HG02840 (cell line): ENCODE measurements at regions not wholly inside any gene's neighbourhood (a gene's known extent, or its start where the extent isn't known, plus 50 kb on each side); places are given as distances from the start of the nearest gene placed in this dataset.

Source experiments
- ATAC-seq: cut with Tn5 transposase; IDR thresholded peaks from one replicate; pipeline ENCODE4 v1.9.1; 2021; ENCODE audit warnings: mild to moderate bottlenecking, moderate library complexity, moderate number of reproducible peaks; ENCODE audit not compliant: unreplicated experiment, low FRiP score

DNA sequence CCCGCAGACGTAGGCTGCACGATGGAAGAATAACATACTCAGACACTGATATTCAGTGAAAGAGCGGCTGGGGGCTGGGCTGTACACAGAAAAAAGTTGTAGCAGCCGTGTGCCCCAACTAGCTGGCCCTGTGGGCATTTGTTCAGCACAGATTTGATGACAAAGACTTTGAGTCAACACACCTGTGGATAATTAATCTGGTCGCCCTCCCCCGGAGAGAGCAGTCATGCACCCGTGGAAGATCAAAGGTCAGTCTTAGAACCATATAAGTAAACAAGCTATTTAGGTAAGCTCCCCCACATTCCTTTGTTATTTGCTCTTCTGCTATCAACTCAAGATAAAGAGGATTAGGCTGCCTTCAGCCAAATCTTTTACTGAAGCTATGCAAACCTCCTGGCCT is 148.4 kb upstream of the HMCN1 start:
- no peak for ATAC-seq

DNA sequence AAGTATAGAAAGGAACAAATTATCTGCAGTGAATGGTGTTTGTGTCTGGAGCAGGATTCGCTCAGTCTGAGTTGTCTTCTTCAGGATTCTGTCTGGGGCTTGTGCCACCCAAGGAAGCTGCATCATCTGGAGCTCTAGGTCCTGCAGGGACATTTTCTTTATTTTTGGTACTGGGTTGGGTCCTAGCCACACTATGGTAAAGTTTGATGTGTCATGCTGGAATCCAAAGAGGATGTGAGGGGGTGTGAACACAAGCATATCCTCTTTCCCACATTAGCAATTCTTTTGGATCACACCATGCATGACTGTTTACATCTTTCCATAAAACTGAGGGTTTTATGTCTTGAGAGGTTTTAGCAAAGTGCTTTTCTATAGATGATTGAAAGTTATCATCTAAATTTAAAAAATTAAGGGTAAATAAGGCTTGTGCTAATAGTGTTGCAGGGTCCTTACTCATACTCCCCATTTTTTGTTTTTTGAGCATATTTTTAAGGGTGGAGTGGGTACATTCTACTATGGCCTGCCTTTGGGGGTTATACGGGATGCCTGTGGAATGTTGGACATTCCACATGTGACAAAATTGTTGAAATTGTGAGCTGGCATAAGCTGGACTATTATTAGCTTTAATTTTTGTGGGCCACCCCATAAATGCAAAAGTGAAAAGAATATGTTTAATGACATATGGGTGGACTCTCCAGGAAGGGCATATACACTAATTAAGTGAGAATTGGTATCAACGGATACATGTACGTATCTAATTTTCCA is 152.0 kb upstream of the HMCN1 start:
- ATAC-seq: no peak

- ATAC-seq: no peak
These were observed 153.2 kb upstream of the HMCN1 start for GRCh38 chr1:185581020-185581419.

DNA sequence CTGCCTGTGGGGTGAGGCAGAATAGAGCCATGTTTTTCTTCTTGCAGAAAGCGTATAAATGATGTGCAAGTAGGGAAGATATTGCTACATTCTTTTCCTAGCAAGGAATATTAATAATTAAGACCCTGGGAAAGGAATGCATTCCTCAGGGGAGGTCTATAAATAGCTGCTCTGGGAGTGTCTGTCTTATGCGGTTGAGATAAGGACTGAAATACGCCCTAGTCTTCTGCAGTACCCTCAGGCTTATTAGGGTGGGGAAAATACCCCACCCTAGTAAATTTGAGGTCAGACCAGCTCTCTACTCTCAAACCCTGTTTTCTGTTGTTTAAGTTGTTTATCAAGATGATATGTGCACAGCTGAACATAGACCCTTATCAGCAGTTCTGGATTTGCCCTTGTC is 155.9 kb upstream of the HMCN1 start:
- no peak for ATAC-seq

DNA sequence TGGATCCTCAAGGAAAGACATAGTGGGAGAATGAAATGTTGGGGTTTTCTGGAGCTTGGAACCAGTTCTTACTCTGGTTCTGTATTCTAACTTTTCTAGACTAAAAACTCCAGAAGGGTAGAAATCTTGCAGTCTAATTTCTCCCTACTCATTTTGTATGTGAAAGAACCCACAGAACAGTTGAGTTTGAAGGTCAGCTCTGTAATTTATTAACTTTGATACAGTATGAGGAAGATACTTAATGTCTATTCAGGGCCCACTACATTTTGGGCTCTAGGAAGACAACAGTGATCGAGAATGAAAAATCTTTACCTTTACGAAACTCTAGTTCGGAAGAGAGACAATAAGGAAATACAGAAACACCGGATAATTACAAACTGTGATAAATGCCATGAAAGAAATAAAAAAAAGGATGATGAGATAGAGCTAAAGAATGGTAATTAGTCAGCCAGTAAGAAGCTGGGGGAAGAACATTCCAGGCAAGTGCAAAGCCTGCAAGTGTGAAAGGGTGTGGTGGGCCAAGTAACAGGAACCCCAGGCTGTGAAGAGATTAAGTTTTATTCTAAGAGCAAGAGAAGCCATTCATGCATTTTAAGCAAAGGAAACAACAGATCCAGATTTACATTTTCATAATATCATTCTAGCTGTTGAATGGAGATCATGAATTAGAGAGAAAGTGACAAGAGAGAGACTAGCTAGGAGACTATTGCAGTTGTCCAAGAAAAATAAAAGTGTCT is 159.9 kb upstream of the HMCN1 start:
- ATAC-seq: no peak

DNA sequence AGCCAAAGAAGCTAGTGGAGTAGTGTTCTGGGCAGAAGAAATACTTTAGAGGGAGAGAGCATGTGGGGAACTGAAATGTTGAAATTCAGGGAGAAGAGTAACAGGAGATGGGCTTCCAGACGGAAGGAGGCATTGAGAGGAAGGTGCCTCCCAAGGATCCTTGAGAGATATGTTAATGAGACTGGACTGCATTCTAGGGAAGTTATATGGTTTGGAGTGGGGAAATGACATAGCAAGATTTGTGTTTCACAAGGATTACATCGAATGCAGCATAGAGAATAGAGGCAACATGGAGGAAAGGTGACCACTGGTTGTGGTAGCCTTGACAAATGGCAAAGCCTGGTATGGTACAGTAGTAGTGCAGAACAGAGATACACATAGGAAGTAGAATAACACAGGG is 160.5 kb upstream of the HMCN1 start:
- ATAC-seq: no peak

DNA sequence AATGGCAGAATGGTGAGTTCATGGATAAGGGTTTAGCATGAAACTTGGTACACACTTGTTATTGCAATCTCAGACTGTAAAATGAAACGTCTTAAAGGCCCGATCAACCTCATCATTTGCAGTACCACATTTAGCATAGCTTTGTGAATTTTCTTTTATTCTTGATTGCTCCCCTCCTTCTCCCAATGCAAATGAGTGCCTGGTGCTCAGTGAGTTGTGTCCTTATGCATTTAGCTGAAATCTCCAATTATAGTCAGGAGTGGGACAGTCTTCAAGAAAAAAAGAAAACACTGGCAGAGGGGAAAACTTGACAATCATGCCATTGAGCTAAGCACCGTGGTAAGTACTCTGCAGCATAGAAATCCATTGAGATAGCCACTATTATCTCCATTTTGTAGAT is 161.0 kb upstream of the HMCN1 start:
- ATAC-seq: no peak

GRCh38 chr1:185570962-185571361 is 163.2 kb upstream of the HMCN1 start:
- ATAC-seq: no peak

DNA sequence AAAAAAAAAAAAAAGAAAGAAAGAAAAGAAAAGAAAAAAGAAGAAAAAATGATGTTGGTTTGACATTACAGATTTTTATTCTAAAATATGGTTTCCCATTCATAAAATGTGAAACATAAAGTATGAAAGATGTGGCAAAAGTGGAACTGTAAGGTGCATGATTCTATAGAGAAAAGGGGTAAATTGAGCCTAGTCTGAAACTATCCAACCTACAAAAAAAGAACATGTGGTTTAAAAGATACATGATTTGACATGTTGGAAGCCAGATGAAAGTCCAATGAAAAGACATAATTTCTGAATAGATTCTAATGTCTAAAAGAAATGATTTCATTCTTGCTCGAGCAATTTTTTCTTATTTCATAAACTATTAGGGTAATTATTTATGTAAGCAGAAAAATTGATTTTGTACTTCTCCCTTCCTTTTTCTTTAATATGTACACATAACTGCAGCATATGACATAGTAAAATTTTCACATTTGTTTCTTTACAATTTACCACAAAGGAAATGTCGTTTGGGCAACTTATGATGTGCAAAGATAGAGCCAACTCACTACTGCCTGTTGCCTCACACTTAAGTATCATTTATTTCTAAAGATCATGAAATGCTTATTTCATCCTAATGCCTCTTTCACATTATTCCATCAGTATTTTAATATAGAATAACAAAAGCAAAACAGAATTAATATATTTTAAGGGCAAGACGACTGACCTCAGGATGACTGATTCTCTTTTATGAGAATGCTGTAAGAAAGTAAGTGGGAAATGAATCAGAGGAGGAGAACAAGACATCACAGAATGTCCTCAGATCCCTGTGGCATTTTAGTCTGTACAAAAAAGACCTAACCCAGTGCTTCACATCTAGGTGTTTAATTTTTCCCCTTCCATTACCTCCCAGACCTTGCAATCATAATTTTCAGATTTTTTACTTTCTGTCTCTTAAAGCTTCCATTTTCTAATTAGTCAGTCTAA is 165.8 kb upstream of the HMCN1 start:
- no peak for ATAC-seq

GRCh38 chr1:185567440-185567839 is 166.8 kb upstream of the HMCN1 start:
- no peak for ATAC-seq

DNA sequence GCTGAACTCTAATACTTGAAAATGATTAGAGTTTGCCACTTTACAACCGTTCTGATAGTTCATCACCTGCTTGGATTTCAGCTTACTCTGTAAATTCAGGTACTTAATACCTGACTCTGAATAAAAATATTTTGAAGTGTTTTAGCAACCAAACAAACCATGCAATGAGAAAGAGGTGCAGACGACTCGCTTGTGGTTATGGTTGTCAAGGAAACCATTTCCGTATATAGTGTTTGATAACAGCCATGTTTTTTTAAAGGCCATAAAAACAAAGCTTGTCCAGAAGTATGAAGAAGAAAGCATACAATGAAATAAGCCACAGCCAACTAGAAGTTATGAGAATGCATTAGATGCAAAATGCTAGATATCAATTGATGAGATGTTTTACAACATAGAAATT is 167.2 kb upstream of the HMCN1 start:
- ATAC-seq: no peak

GRCh38 chr1:185565302-185565701 is 168.9 kb upstream of the HMCN1 start:
- ATAC-seq: no peak

DNA sequence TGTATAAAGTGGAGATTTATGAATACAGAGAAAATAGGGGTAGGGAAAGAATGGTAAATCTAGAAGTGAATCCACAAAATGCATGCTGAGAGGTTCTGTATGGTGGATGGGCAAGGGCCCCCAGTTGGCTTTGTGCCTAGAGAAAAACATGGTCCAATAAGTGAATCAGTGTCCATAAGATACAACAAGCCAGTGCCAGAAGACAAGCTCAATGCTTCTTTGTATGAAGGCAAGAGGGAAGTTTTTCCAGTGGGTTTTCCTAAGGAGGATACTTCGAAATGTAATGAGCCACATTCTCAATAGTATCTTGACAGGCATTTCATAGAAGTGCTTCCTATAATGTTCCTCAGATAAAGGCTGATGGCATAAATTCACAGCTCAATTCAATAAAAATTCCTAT is 169.4 kb upstream of the HMCN1 start:
- no peak for ATAC-seq

DNA sequence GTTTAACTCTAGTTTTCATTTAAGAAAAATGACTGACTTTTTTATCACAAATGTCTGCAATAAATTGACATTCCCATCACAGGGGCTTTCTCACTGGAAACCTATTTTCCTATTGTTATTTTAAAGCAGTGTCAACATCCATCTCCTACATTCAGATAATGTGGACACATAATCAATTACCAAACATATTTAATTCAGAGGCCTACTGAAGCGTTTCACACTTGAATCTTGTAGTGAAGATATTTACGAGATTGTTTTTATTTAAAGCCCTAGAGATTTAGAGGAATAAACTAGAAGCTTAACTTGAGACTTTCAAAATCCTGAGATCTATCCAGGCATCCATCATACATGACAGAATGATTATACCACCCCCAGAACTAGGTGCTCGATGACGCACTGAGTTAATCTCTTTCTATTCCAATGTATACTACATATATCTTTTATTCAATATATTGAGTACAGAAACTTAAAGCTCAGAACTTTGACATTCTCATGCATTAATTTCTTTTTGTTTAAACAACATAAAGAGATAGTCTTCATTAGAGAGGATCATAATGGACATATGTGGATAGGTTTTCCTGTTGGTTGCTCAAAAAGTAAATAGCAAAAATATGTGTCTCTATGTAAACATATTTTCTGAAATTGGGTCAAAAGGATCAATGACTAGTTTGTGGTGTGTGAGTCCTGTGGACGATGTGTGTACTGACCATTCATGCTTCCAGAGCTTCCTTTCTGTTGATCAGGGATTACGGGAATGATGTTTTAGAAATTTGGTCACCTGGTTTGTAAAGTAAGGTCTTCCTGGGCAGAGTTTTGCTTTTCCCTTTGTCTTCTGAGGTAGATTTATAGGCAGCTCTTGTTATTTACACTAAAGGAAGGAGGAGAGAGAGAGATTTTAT is 171.5 kb upstream of the HMCN1 start:
- ATAC-seq: no peak

- no peak for ATAC-seq
These were observed 172.6 kb upstream of the HMCN1 start for GRCh38 chr1:185561629-185562028.

DNA sequence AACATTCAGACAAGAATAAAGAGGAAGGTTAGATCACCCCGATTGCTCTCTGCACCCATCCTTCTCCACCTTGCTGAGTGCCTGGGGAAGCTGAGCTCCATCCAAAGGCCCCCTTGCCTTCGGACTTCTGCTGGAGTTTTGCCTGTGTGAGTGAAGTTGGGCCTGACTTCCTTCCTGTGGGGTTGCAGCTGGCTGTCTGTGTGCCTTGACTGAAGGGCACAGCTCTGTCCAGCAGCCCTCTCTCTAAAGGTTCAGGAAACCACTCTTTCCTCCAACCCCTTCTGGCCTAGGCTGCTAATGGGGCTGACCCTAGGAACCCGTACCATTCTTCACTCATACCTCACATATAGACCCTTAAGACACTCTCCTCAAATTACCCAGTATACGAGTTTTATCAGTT is 173.4 kb upstream of the HMCN1 start:
- ATAC-seq: no peak

DNA sequence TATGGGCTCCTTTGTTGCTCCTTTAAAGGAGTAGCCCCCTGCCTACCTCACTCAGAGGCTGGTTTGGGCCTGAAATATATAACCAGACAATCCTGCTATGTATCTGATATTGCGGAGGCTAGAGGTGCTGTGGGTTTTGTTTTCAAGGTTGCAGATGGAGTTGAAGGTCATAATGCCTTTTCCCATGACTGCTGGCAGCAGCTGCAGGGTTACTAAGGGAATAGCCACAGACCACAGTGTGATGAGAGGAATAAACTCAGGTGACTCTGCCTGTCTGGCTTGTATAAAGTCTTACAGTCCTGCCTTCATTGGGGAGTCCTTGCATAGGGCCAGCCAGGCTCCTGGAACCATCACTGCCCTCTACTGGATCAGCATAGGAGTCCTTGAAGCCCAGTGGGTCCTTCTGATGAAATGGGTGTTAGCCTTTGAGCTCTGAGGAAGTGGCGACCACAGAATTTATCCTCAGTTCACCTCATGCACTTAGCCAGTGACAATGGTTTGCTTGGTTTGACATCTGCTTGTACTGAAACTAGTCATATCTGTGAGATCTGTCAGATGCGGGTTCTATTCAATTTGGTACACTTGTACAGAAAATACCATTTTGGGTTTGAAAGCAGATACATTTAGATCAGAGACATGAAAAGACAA is 174.4 kb upstream of the HMCN1 start:
- ATAC-seq: peak; percentile 97

DNA sequence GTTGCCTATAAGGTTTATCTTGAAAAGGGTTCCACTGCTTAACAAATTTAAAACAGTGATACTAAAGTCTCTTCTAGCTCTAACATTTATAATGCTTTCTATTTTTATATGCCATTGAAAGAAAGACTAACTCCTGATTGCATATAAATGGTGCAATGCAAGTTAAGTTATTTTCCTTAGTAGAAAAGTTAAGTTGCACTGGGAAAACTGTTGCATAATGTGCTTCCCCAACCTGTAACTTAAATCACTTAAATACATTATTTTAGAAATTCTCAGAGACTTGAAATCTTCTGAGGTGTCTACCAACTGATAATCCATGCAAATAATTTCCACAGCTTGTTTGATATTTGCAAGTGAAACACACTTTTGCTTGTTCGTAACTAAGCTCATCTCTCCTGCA is 175.0 kb upstream of the HMCN1 start:
- no peak for ATAC-seq

DNA sequence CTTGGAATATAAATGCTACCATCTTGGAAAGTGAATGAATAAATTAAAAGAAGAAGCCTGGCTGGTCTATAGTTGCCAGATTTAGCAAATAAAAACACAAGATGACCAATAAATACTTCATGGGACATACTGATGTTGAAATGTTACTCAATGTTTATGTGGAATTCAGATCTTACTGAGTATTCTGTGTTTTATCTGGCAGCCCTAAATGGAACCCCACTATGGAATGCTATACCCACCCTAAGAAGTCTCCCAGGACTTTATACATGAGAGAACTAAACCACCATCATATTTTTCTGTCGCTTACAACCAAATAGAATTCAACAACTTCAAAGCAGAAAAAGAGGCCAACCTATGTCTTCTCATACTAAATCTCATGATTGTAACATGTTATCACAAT is 177.6 kb upstream of the HMCN1 start:
- no peak for ATAC-seq

DNA sequence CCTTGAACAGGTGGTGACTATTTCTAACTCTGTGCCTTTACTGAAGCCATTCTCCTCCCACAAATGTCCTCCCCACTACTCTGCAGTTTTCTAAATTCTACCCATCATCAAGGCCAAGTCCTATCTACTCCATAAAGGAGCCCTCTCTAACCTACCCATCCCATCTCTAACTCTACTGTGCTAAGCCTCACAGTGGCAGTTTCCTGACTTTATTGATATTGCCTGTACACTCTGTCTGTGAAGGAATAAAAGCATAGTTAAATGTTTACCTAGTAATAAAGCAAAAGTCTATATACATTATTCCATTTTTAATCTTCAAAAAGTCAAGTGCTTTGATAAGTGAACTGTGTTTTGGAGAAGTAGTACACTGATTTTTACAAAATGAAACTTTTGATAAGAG is 178.4 kb upstream of the HMCN1 start:
- no peak for ATAC-seq
